ENCODE measurements at regions not wholly inside any gene's neighbourhood (a gene's known extent, or its start where the extent isn't known, plus 50 kb on each side); places are given as distances from the start of the nearest gene placed in this dataset.

DNA sequence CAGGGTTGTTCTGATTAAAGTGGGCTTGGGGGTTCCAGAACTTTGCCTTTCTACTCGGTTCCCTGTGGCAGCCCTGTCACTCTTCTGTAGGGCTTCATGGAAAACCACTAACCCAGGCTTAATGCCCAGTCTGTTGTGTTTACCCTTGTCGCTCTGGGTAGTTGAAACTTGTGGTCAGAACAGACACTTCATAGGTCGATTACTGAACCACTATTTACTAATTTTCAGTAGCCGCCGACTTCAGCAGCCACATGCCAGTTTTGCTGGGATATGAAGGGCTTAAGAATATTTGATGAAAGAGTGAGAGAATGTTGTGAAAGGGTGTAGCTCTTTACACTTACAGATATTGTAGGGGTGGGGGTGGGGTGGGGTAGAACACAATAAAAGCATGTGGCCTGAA, 362.3 kb downstream of the RND3 start:
- peaks cover 9 to 17% of the 10 kb centered on the region in 2 experiments; a peak in 3 of 4 replicates for H3K4me1 ChIP-seq (ENCODE audit: control insufficient read depth in 1 of 2, insufficient read depth in 2 of 2, low read depth in 1 of 2, low read length in 1 of 2)
- TF ChIP-seq SIN3A (IDR thresholded peaks at IDR 0.05; ENCODE audit: borderline replicate concordance, low read depth, low read length) (no peak), EZH2phosphoT487 (IDR thresholded peaks at IDR 0.05; ENCODE audit: borderline replicate concordance, low read depth) (no peak), TCF12 (IDR thresholded peaks at IDR 0.05) (no peak), YY1 (IDR thresholded peaks at IDR 0.05; ENCODE audit: low read depth) (no peak), MXI1 (IDR thresholded peaks at IDR 0.05; ENCODE audit: low read depth, low read length) (no peak), SMC3 (IDR thresholded peaks at IDR 0.05; ENCODE audit: low read depth, low read length) (no peak)
- TF ChIP-seq, protein P1, sequence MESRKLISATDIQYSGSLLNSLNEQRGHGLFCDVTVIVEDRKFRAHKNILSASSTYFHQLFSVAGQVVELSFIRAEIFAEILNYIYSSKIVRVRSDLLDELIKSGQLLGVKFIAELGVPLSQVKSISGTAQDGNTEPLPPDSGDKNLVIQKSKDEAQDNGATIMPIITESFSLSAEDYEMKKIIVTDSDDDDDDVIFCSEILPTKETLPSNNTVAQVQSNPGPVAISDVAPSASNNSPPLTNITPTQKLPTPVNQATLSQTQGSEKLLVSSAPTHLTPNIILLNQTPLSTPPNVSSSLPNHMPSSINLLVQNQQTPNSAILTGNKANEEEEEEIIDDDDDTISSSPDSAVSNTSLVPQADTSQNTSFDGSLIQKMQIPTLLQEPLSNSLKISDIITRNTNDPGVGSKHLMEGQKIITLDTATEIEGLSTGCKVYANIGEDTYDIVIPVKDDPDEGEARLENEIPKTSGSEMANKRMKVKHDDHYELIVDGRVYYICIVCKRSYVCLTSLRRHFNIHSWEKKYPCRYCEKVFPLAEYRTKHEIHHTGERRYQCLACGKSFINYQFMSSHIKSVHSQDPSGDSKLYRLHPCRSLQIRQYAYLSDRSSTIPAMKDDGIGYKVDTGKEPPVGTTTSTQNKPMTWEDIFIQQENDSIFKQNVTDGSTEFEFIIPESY (IDR thresholded peaks at IDR 0.05; ENCODE audit: borderline replicate concordance, low read depth), result no peak
- no peaks in the 10 kb centered on the region for H3K9me3 ChIP-seq
- no peaks in the 10 kb centered on the region for H3K9me2 ChIP-seq
- no peak overlapping the region for H3K4me3 ChIP-seq (ENCODE audit: low read depth in 2 of 2, low read length in 1 of 2)
- POLR2A ChIA-PET, result no interaction called here
- no peak overlapping the region for H3K9ac ChIP-seq
- H4K20me1 ChIP-seq (ENCODE audit: insufficient read depth), result no peaks in the 10 kb centered on the region
- peak overlapping the region in 1 of 2 experiments; percentile 67; a peak in 1 of 4 replicates for H3K27ac ChIP-seq (ENCODE audit: low read depth in 2 of 2, low read length in 1 of 2)
- H3K27me3 ChIP-seq (ENCODE audit: insufficient read depth), result no peaks in the 10 kb centered on the region
- WGBS (ENCODE audit: low lambda C conversion rate), result 83% methylated on average over 5 of the region's 5 CpGs
- CTCF ChIA-PET, result interaction anchor here (0.9 to 1.1 kb wide), 2 partner anchors 10 kb away, joined by 3 read pairs; no protein-coding TSS in a partner anchor
- H3K79me2 ChIP-seq (ENCODE audit: insufficient read depth), result no peaks in the 10 kb centered on the region
- H3K36me3 ChIP-seq (replicated peaks in 1 of 2; ENCODE audit: control insufficient read depth in 1 of 2, insufficient read depth in 2 of 2, low read length in 1 of 2), result no peaks in the 10 kb centered on the region
- no peak for DNase-seq
- no peak overlapping the region for H2AFZ ChIP-seq (ENCODE audit: low read depth)
- H3K4me2 ChIP-seq, result no peak overlapping the region
- H3F3A ChIP-seq (replicated peaks; ENCODE audit: insufficient read depth), result peaks cover 8% of the 10 kb centered on the region

DNA sequence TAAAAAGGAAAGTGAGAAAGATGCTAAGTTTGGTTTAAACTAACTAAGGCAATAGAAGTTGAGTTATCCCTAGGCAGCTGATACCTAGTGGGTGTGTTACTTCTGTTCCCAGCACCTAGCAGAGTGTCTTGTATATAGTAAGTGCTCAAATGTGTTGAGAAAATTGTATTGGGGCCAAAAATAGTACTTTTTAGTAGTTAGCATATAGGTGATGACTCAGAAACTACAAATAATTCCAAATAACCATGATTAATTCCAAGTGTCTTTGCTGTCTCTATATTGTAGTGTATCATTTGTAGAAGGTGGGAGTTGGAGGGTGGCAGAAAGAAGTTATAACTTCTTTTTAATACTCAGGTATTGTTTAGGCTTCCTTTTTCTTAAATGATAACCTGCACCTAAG, 362.7 kb downstream of the RND3 start:
- H2AFZ ChIP-seq (ENCODE audit: low read depth), result no peak overlapping the region
- no peak overlapping the region for H3K4me3 ChIP-seq (ENCODE audit: low read depth in 2 of 2, low read length in 1 of 2)
- H3K9ac ChIP-seq, result no peak overlapping the region
- no peaks in the 10 kb centered on the region for H3K27me3 ChIP-seq (ENCODE audit: insufficient read depth)
- H3K4me1 ChIP-seq (ENCODE audit: control insufficient read depth in 1 of 2, insufficient read depth in 2 of 2, low read depth in 1 of 2, low read length in 1 of 2), result peaks cover 9 to 17% of the 10 kb centered on the region in 2 experiments; a peak in 3 of 4 replicates
- POLR2A ChIA-PET, result no interaction called here
- no peaks in the 10 kb centered on the region for H3K9me2 ChIP-seq
- H3K9me3 ChIP-seq, result no peaks in the 10 kb centered on the region
- no peak for TF ChIP-seq MEF2A (IDR thresholded peaks at IDR 0.05; ENCODE audit: borderline replicate concordance, low read depth)
- TF ChIP-seq ELF1 (IDR thresholded peaks at IDR 0.05), result no peak
- no peak for TF ChIP-seq JUND (IDR thresholded peaks at IDR 0.05)
- no peak for TF ChIP-seq RFX5 (IDR thresholded peaks at IDR 0.05; ENCODE audit: low read length)
- no peak for TF ChIP-seq CHD2 (IDR thresholded peaks at IDR 0.05; ENCODE audit: low read length, partially characterized antibody)
- no peak for TF ChIP-seq TCF12 (IDR thresholded peaks at IDR 0.05)
- no peak for TF ChIP-seq RAD21 (IDR thresholded peaks at IDR 0.05; ENCODE audit: low read length)
- no peak for TF ChIP-seq GABPA (IDR thresholded peaks at IDR 0.05; ENCODE audit: low read depth)
- TF ChIP-seq, protein P1 (IDR thresholded peaks at IDR 0.05; ENCODE audit: borderline replicate concordance, low read depth), result no peak
- TF ChIP-seq FOXM1 (IDR thresholded peaks at IDR 0.05; ENCODE audit: low read depth), result no peak
- TF ChIP-seq, protein P2, sequence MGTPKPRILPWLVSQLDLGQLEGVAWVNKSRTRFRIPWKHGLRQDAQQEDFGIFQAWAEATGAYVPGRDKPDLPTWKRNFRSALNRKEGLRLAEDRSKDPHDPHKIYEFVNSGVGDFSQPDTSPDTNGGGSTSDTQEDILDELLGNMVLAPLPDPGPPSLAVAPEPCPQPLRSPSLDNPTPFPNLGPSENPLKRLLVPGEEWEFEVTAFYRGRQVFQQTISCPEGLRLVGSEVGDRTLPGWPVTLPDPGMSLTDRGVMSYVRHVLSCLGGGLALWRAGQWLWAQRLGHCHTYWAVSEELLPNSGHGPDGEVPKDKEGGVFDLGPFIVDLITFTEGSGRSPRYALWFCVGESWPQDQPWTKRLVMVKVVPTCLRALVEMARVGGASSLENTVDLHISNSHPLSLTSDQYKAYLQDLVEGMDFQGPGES (IDR thresholded peaks at IDR 0.05; ENCODE audit: low read depth, low read length), result no peak
- no peak for TF ChIP-seq NFIC (IDR thresholded peaks at IDR 0.05; ENCODE audit: borderline replicate concordance)
- no peak for TF ChIP-seq NRF1 (IDR thresholded peaks at IDR 0.05; ENCODE audit: low read depth, low read length)
- no peak for TF ChIP-seq TAF1 (IDR thresholded peaks at IDR 0.05; ENCODE audit: borderline replicate concordance, low read depth, low read length)
- TF ChIP-seq, protein P3, sequence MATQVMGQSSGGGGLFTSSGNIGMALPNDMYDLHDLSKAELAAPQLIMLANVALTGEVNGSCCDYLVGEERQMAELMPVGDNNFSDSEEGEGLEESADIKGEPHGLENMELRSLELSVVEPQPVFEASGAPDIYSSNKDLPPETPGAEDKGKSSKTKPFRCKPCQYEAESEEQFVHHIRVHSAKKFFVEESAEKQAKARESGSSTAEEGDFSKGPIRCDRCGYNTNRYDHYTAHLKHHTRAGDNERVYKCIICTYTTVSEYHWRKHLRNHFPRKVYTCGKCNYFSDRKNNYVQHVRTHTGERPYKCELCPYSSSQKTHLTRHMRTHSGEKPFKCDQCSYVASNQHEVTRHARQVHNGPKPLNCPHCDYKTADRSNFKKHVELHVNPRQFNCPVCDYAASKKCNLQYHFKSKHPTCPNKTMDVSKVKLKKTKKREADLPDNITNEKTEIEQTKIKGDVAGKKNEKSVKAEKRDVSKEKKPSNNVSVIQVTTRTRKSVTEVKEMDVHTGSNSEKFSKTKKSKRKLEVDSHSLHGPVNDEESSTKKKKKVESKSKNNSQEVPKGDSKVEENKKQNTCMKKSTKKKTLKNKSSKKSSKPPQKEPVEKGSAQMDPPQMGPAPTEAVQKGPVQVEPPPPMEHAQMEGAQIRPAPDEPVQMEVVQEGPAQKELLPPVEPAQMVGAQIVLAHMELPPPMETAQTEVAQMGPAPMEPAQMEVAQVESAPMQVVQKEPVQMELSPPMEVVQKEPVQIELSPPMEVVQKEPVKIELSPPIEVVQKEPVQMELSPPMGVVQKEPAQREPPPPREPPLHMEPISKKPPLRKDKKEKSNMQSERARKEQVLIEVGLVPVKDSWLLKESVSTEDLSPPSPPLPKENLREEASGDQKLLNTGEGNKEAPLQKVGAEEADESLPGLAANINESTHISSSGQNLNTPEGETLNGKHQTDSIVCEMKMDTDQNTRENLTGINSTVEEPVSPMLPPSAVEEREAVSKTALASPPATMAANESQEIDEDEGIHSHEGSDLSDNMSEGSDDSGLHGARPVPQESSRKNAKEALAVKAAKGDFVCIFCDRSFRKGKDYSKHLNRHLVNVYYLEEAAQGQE (IDR thresholded peaks at IDR 0.05; ENCODE audit: low read depth, low read length), result no peak
- no peak for TF ChIP-seq TEAD4 (IDR thresholded peaks at IDR 0.05; ENCODE audit: borderline replicate concordance, insufficient read depth)
- no peak for TF ChIP-seq GATA2 (CRISPR knock-in tag; IDR thresholded peaks at IDR 0.05)
- no peak for DNase-seq
- no peaks in the 10 kb centered on the region for H3K36me3 ChIP-seq (replicated peaks in 1 of 2; ENCODE audit: control insufficient read depth in 1 of 2, insufficient read depth in 2 of 2, low read length in 1 of 2)
- H3K79me2 ChIP-seq (ENCODE audit: insufficient read depth), result no peaks in the 10 kb centered on the region
- H3K4me2 ChIP-seq, result no peak overlapping the region
- no peak overlapping the region for H3K27ac ChIP-seq (ENCODE audit: low read depth in 2 of 2, low read length in 1 of 2)
- peaks cover 8% of the 10 kb centered on the region for H3F3A ChIP-seq (replicated peaks; ENCODE audit: insufficient read depth)
- H4K20me1 ChIP-seq (ENCODE audit: insufficient read depth), result no peaks in the 10 kb centered on the region
- CTCF ChIA-PET, result interaction anchor here (0.9 kb wide), 1 partner anchor 10 kb away, joined by 3 read pairs; no protein-coding TSS in a partner anchor
